ENCODE measurements at regions not wholly inside any gene's neighbourhood (a gene's known extent, or its start where the extent isn't known, plus 50 kb on each side); places are given as distances from the start of the nearest gene placed in this dataset.

- TF ChIP-seq CTCF (IDR thresholded peaks at IDR 0.05): no peak
- DNase-seq (ENCODE audit: low spot score): no peak
- no peak overlapping the region for H3K4me3 ChIP-seq
- H3K27ac ChIP-seq: no peak overlapping the region
Observed at GRCh38 chr20:40108321-40108720, 580.7 kb downstream of the MAFB start.

- no peak overlapping the region for H3K27ac ChIP-seq
Observed at GRCh38 chr20:40104959-40105358, 584.1 kb downstream of the MAFB start.

GRCh38 chr20:40103420-40103819 is 585.6 kb downstream of the MAFB start:
- no peak overlapping the region for H3K27ac ChIP-seq
- TF ChIP-seq CTCF (IDR thresholded peaks at IDR 0.05): no peak
- H3K4me3 ChIP-seq: no peak overlapping the region
- DNase-seq (ENCODE audit: low spot score): no peak

More at GRCh38 chr20:40104959-40105358, 584.1 kb downstream of the MAFB start:
- TF ChIP-seq CTCF (IDR thresholded peaks at IDR 0.05): no peak
- DNase-seq (ENCODE audit: low spot score): no peak
- H3K4me3 ChIP-seq: no peak overlapping the region

GRCh38 chr20:40101560-40101959 is 587.5 kb downstream of the MAFB start:
- no peak for DNase-seq (ENCODE audit: low spot score)
- Histone ChIP-seq H3K4me3 (no peak overlapping the region), H3K27ac (no peak overlapping the region)
- no peak for TF ChIP-seq CTCF (IDR thresholded peaks at IDR 0.05)

GRCh38 chr20:40100261-40100660 is 588.8 kb downstream of the MAFB start:
- H3K27ac ChIP-seq: no peak overlapping the region
- DNase-seq (ENCODE audit: low spot score): no peak
- TF ChIP-seq CTCF (IDR thresholded peaks at IDR 0.05): no peak
- no peak overlapping the region for H3K4me3 ChIP-seq

- DNase-seq (ENCODE audit: low spot score): no peak
- Histone ChIP-seq H3K4me3 (no peak overlapping the region), H3K27ac (no peak overlapping the region)
- TF ChIP-seq CTCF (IDR thresholded peaks at IDR 0.05): no peak
Observed at GRCh38 chr20:40090236-40090635, 598.8 kb downstream of the MAFB start.

- TF ChIP-seq CTCF (IDR thresholded peaks at IDR 0.05): no peak
- no peak for DNase-seq (ENCODE audit: low spot score)
- Histone ChIP-seq H3K4me3 (no peak overlapping the region), H3K27ac (no peak overlapping the region)
Observed at GRCh38 chr20:40087496-40087895, 601.5 kb downstream of the MAFB start.

Measured in coronary artery (tissue), 2 donors.